GM12864 (cell line): ENCODE measurements at regions not wholly inside any gene's neighbourhood (a gene's known extent, or its start where the extent isn't known, plus 50 kb on each side); places are given as distances from the start of the nearest gene placed in this dataset.

ENCODE experiments used
- DNase-seq: peaks from one replicate; pipeline ENCODE4 v3.0.0-alpha.2; 2011; ENCODE audit warnings: low read depth
- H3K4me3 ChIP-seq: 2 replicates; pipeline ENCODE4 v1.5.1; 2011; ENCODE audit warnings: mild to moderate bottlenecking, low read depth, low read length, control low read depth
- CTCF ChIP-seq: IDR thresholded peaks from 2 replicates; pipeline ENCODE4 v1.5.1; 2011; ENCODE audit warnings: low read depth, mild to moderate bottlenecking, moderate library complexity, low read length, control low read depth, inconsistent platforms; ENCODE audit errors: missing control alignments

- no peak overlapping the region for H3K4me3 ChIP-seq
- TF ChIP-seq CTCF = no peak
- no peak for DNase-seq
Measured at GRCh38 chr2:5026571-5027234, 665.5 kb upstream of the SOX11 start.

GRCh38 chr2:5035057-5035488 lies 657.1 kb upstream of the SOX11 start:
- no peak for TF ChIP-seq CTCF
- no peak for DNase-seq
- no peak overlapping the region for H3K4me3 ChIP-seq

GRCh38 chr2:5036256-5036655 lies 655.9 kb upstream of the SOX11 start:
- no peak overlapping the region for H3K4me3 ChIP-seq
- DNase-seq = no peak
- no peak for TF ChIP-seq CTCF

- H3K4me3 ChIP-seq = no peak overlapping the region
- no peak for TF ChIP-seq CTCF
- DNase-seq = no peak
Measured at GRCh38 chr2:5039241-5039975, 652.8 kb upstream of the SOX11 start.

- TF ChIP-seq CTCF = no peak
- no peak overlapping the region for H3K4me3 ChIP-seq
- no peak for DNase-seq
Measured at GRCh38 chr2:5040571-5040970, 651.6 kb upstream of the SOX11 start.

GRCh38 chr2:5041501-5041900 lies 650.7 kb upstream of the SOX11 start:
- no peak overlapping the region for H3K4me3 ChIP-seq
- DNase-seq = no peak
- TF ChIP-seq CTCF = no peak
